Muscle of leg (tissue), 3 donors: ENCODE measurements at regions not wholly inside any gene's neighbourhood (a gene's known extent, or its start where the extent isn't known, plus 50 kb on each side); places are given as distances from the start of the nearest gene placed in this dataset.

Experiments used
- DNase-seq: peaks from one replicate; pipeline ENCODE4 v3.0.0; 2013
- H3K27ac ChIP-seq: one replicate; pipeline ENCODE4 v1.5.1; 2013; ENCODE audit warnings: mild to moderate bottlenecking, low read length, control low read depth
- H3K27me3 ChIP-seq: one replicate; pipeline ENCODE4 v1.6.1; 2013; ENCODE audit warnings: low read length; ENCODE audit not compliant: control insufficient read depth, insufficient read depth
- H3K36me3 ChIP-seq: one replicate; pipeline ENCODE4 v1.6.1; 2013; ENCODE audit warnings: low read length; ENCODE audit not compliant: control insufficient read depth, insufficient read depth
- H3K4me1 ChIP-seq: one replicate; pipeline ENCODE4 v1.6.1; 2013; ENCODE audit warnings: low read length; ENCODE audit not compliant: control insufficient read depth, insufficient read depth
- H3K4me3 ChIP-seq: one replicate; pipeline ENCODE4 v1.5.1; 2013; ENCODE audit warnings: low read length, control low read depth
- H3K9me3 ChIP-seq: replicated peaks from 2 replicates; pipeline ENCODE4 v1.6.1; 2013; ENCODE audit warnings: low read depth, low read length; ENCODE audit not compliant: control insufficient read depth
- WGBS: methylation state at CpG from one replicate; pipeline ENCODE4 v1.1.5; 2013; ENCODE audit warnings: missing lambda C conversion rate; ENCODE audit not compliant: insufficient coverage; 5-methylcytosine and 5-hydroxymethylcytosine counted together

GRCh38 chr12:91384806-91385205 lies 202.2 kb upstream of the DCN start:
- Histone ChIP-seq H3K4me1 (peaks cover 3% of the 10 kb centered on the region), H3K27ac (no peak overlapping the region), H3K4me3 (no peak overlapping the region), H3K27me3 (no peaks in the 10 kb centered on the region), H3K36me3 (no peaks in the 10 kb centered on the region), H3K9me3 (no peaks in the 10 kb centered on the region)
- no CpG with 5 or more reads among the region's 2 CpGs for WGBS
- DNase-seq, result no peak

- Histone ChIP-seq H3K36me3 (no peaks in the 10 kb centered on the region), H3K27ac (no peak overlapping the region), H3K27me3 (no peaks in the 10 kb centered on the region), H3K9me3 (no peaks in the 10 kb centered on the region), H3K4me3 (no peak overlapping the region), H3K4me1 (peaks cover 3% of the 10 kb centered on the region)
- 100% methylated on average over 1 of the region's 1 CpG for WGBS
- no peak for DNase-seq
These were observed 201.7 kb upstream of the DCN start for GRCh38 chr12:91384366-91384765.

- Histone ChIP-seq H3K4me1 (peaks cover 3% of the 10 kb centered on the region), H3K27ac (no peak overlapping the region), H3K4me3 (no peak overlapping the region), H3K36me3 (no peaks in the 10 kb centered on the region), H3K9me3 (no peaks in the 10 kb centered on the region), H3K27me3 (no peaks in the 10 kb centered on the region)
- DNase-seq, result no peak
- no CpG with 5 or more reads among the region's 3 CpGs for WGBS
These were observed 200.5 kb upstream of the DCN start for GRCh38 chr12:91383099-91383498.

- no peaks in the 10 kb centered on the region for H3K36me3 ChIP-seq
- no peaks in the 10 kb centered on the region for H3K27me3 ChIP-seq
- no CpG with 5 or more reads among the region's 4 CpGs for WGBS
- no peaks in the 10 kb centered on the region for H3K9me3 ChIP-seq
- DNase-seq, result peak; percentile 94
- peak overlapping the region; percentile 96 for H3K27ac ChIP-seq
- peak overlapping the region; percentile 41 for H3K4me3 ChIP-seq
- H3K4me1 ChIP-seq, result peaks cover 3% of the 10 kb centered on the region
These were observed 199.5 kb upstream of the DCN start for GRCh38 chr12:91382081-91382543.

- peak; percentile 98 for DNase-seq
- Histone ChIP-seq H3K36me3 (no peaks in the 10 kb centered on the region), H3K9me3 (no peaks in the 10 kb centered on the region), H3K4me1 (peaks cover 3% of the 10 kb centered on the region), H3K27me3 (no peaks in the 10 kb centered on the region), H3K27ac (peak overlapping the region; percentile 96), H3K4me3 (peak overlapping the region; percentile 41)
- 0% methylated on average over 6 of the region's 11 CpGs for WGBS
These were observed 198.7 kb upstream of the DCN start for GRCh38 chr12:91381309-91381804.

GRCh38 chr12:91380631-91381030 lies 198.0 kb upstream of the DCN start:
- no peak for DNase-seq
- H3K27ac ChIP-seq, result peak overlapping the region; percentile 96
- H3K4me1 ChIP-seq, result peaks cover 3% of the 10 kb centered on the region
- no peaks in the 10 kb centered on the region for H3K27me3 ChIP-seq
- no peaks in the 10 kb centered on the region for H3K9me3 ChIP-seq
- WGBS, result no CpG with 5 or more reads among the region's 5 CpGs
- no peaks in the 10 kb centered on the region for H3K36me3 ChIP-seq
- H3K4me3 ChIP-seq, result no peak overlapping the region

GRCh38 chr12:91379051-91379775 lies 196.6 kb upstream of the DCN start:
- Histone ChIP-seq H3K27ac (no peak overlapping the region), H3K9me3 (no peaks in the 10 kb centered on the region), H3K4me3 (no peak overlapping the region), H3K36me3 (no peaks in the 10 kb centered on the region), H3K27me3 (no peaks in the 10 kb centered on the region), H3K4me1 (peaks cover 3% of the 10 kb centered on the region)
- no CpG with 5 or more reads among the region's 2 CpGs for WGBS
- no peak for DNase-seq

GRCh38 chr12:91377436-91377835 lies 194.8 kb upstream of the DCN start:
- H3K9me3 ChIP-seq, result no peaks in the 10 kb centered on the region
- H3K27me3 ChIP-seq, result no peaks in the 10 kb centered on the region
- WGBS, result no CpG with 5 or more reads among the region's 3 CpGs
- no peaks in the 10 kb centered on the region for H3K36me3 ChIP-seq
- DNase-seq, result no peak
- H3K4me3 ChIP-seq, result no peak overlapping the region
- H3K4me1 ChIP-seq, result peaks cover 3% of the 10 kb centered on the region
- H3K27ac ChIP-seq, result no peak overlapping the region

GRCh38 chr12:91373086-91373485 lies 190.5 kb upstream of the DCN start:
- no peaks in the 10 kb centered on the region for H3K27me3 ChIP-seq
- no peak overlapping the region for H3K27ac ChIP-seq
- no peaks in the 10 kb centered on the region for H3K36me3 ChIP-seq
- H3K4me1 ChIP-seq, result no peaks in the 10 kb centered on the region
- DNase-seq, result no peak
- no CpG with 5 or more reads among the region's 2 CpGs for WGBS
- H3K4me3 ChIP-seq, result no peak overlapping the region
- H3K9me3 ChIP-seq, result no peaks in the 10 kb centered on the region

- Histone ChIP-seq H3K4me3 (no peak overlapping the region), H3K27me3 (no peaks in the 10 kb centered on the region), H3K9me3 (no peaks in the 10 kb centered on the region), H3K4me1 (no peaks in the 10 kb centered on the region), H3K27ac (no peak overlapping the region), H3K36me3 (no peaks in the 10 kb centered on the region)
- DNase-seq, result no peak
- WGBS, result 61% methylated on average over 3 of the region's 4 CpGs
These were observed 187.7 kb upstream of the DCN start for GRCh38 chr12:91370086-91370868.
